Skeletal muscle tissue (tissue), 3 donors: ENCODE measurements at regions not wholly inside any gene's neighbourhood (a gene's known extent, or its start where the extent isn't known, plus 50 kb on each side); places are given as distances from the start of the nearest gene placed in this dataset.
"Not testable (repeated sequence)": the region's sequence is repeated elsewhere in the genome, so short reads cannot be mapped to it uniquely, and the experiment has no call there.

ENCODE experiments used
- H3K27ac ChIP-seq: one replicate; pipeline ENCODE4 v1.7.0; 2013; ENCODE audit warnings: mild to moderate bottlenecking, low read depth, low read length, inconsistent platforms
- H3K27me3 ChIP-seq, 3 donors: one replicate each; pipeline ENCODE4 v1.7.0; 2013; ENCODE audit warnings: low read length in 3 of 3; ENCODE audit not compliant: control insufficient read depth in 3 of 3, insufficient read depth in 3 of 3
- H3K36me3 ChIP-seq, 3 donors: one replicate each; pipeline ENCODE4 v1.7.0; 2013; ENCODE audit warnings: low read length in 3 of 3; ENCODE audit not compliant: control insufficient read depth in 3 of 3, insufficient read depth in 3 of 3
- H3K4me1 ChIP-seq, 3 donors: one replicate each; pipeline ENCODE4 v1.7.0; 2013; ENCODE audit warnings: low read length in 3 of 3, mild to moderate bottlenecking in 3 of 3; ENCODE audit not compliant: control insufficient read depth in 3 of 3, insufficient read depth in 3 of 3
- H3K4me3 ChIP-seq, 3 donors: one replicate each; pipeline ENCODE4 v1.7.0; 2013; ENCODE audit warnings: low read length in 3 of 3
- H3K9ac ChIP-seq, 3 donors: one replicate each; pipeline ENCODE4 v1.7.0; 2013; ENCODE audit warnings: low read length in 3 of 3, mild to moderate bottlenecking in 3 of 3, moderate library complexity in 2 of 3, low read depth in 1 of 3
- H3K9me3 ChIP-seq, 3 donors: one replicate each; pipeline ENCODE4 v1.7.0; 2013; ENCODE audit warnings: low read length in 3 of 3; ENCODE audit not compliant: control insufficient read depth in 3 of 3
- donor health status: Osteomylitis.

DNA sequence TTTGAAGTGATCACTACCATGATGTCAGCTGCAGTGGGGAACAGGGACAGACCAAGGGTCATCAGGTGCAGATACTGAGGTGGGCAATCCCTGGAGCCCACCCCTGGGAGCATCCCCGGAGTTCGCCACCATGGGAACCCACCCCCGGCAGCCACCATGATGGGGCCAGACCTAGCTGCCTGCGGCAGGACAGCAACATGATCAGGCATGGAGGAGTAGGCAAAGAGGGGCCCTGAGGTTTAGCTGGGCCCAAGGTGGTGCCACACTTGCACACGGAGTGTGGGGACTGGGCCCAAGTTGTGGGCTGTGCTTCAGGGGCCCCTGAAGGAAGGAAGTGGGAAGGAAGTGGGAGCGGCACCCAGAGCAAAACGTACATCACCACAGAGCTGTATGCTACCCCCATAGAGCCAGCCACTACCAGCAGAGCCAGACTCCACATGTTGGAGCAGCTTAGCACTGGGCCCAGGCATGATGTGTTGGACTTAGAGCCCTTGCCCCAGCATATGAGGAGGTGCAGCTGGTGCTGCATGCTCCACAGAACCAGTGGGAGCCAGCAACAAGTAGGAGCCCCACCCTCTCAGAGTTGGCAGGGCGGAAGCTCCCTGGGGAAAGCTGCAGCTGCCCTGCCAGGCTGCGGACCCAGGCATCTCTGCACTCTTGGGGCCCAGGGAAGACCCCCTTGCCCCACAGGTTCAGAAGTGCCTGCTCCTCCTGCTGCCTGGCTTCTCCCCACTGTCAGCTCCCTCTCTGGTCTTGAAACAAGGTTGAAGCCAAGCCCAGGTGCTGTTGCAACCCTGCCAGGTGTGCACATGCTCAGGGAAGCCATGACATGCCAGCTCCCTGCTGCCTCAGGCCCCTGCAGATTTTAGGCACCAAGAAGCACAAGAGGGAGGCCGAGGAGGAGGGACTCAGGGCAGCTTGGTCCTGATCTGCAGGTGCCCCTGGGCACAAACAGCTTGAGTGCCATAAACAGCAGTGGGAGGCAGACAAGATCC is 515.3 kb downstream of the ZBBX start:
- Histone ChIP-seq H3K9me3 (no peaks in the 10 kb centered on the region), H3K4me1 (no peaks in the 10 kb centered on the region), H3K27ac (no peak overlapping the region), H3K9ac (no peak overlapping the region), H3K27me3 (no peaks in the 10 kb centered on the region), H3K36me3 (no peaks in the 10 kb centered on the region), H3K4me3 (no peak overlapping the region)

- Histone ChIP-seq H3K9me3 (no peaks in the 10 kb centered on the region), H3K4me3 (no peak overlapping the region), H3K27ac (no peak overlapping the region), H3K36me3 (no peaks in the 10 kb centered on the region), H3K9ac (no peak overlapping the region), H3K27me3 (no peaks in the 10 kb centered on the region), H3K4me1 (no peaks in the 10 kb centered on the region)
Observed at GRCh38 chr3:166860217-166860616, 519.9 kb downstream of the ZBBX start.

DNA sequence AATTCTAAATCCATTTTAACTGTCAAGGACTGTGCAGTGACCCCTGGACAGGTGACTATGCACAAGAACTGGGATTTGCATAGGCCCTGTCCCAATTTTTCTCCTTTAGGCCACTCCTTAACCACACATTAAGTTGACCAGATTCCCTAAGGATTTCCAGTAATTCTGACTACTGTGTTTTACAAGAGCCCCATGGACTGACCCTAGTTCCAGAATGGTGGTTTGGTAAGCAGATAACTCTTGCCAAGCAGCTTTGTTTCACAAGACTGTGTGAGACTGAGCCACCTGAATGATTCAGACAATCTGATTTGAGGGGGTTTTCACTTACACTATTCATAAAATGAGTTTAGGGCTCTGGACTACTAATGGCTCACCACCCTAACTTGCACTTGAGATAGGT is 535.8 kb downstream of the ZBBX start:
- Histone ChIP-seq H3K4me1 (no peaks in the 10 kb centered on the region), H3K36me3 (no peaks in the 10 kb centered on the region), H3K9me3 (no peaks in the 10 kb centered on the region), H3K27me3 (no peaks in the 10 kb centered on the region), H3K4me3 (no peak overlapping the region), H3K27ac (no peak overlapping the region), H3K9ac (no peak overlapping the region)

DNA sequence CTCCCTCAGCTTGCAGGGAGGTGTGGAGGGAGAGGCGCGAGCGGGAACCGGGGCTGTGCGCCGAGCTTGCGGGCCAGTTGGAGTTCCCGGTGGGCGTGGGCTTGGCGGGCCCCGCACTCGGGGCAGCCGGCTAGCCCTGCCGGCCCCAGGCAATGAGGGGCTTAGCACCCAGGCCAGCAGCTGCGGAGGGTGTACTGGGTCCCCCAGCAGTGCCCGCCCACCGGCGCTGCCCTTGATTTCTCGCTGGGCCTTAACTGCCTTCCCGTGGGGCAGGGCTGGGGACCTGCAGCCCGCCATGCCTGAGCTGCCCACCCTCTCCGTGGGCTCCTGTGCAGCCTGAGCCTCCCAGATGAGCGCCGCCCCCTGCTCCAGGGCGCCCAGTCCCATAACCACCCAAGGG is 537.3 kb downstream of the ZBBX start:
- not testable (repeated sequence) for H3K4me3 ChIP-seq, H3K27ac ChIP-seq, H3K4me1 ChIP-seq

DNA sequence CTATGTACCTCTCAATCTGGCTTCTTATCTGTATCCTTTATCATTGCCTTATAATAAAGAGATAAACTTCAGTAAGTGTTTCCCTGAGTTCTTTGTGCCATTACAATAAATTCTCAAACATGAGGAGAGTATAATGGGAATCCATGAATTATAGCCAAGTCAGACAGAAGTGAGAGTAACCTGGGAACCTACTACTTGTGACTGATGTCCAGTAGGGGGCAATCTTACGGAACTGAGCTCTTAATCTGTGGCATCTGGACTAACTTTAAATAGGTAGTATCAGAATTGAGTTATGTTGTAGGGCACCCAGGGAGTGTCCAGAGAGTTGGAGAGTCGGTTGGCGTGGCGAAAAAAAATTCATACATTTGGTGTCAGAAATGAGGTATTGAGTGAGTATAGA is 542.6 kb downstream of the ZBBX start:
- H3K9ac ChIP-seq: no peak overlapping the region

More for the DNA sequence above, 537.3 kb downstream of the ZBBX start:
- H3K9ac ChIP-seq, H3K27me3 ChIP-seq, H3K9me3 ChIP-seq, H3K36me3 ChIP-seq: not testable (repeated sequence)

DNA sequence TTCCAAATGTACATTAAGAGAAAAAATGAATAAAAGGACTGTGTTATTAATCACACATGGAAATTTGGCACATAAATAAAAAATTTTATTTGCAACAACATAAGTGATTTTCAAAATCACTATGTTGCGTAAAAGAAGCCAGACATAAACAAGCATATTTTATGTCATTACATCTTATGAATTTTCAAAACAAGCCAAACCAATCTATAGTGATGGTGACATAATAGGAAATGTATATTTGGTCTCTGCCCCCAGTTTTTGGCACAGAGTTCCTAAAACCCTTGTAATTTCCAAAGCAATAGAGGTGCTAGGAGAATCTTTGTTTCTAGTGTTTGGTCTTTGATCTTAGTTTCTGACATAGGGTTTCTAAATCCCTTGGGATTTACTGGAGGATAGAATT is 543.3 kb downstream of the ZBBX start:
- H3K4me1 ChIP-seq: no peaks in the 10 kb centered on the region
- H3K9ac ChIP-seq: no peak overlapping the region
- no peak overlapping the region for H3K27ac ChIP-seq
- no peaks in the 10 kb centered on the region for H3K9me3 ChIP-seq
- no peaks in the 10 kb centered on the region for H3K27me3 ChIP-seq
- no peak overlapping the region for H3K4me3 ChIP-seq
- H3K36me3 ChIP-seq: no peaks in the 10 kb centered on the region

More for the DNA sequence above, 542.6 kb downstream of the ZBBX start:
- no peaks in the 10 kb centered on the region for H3K4me1 ChIP-seq
- no peaks in the 10 kb centered on the region for H3K27me3 ChIP-seq
- H3K9me3 ChIP-seq: no peaks in the 10 kb centered on the region
- H3K4me3 ChIP-seq: no peak overlapping the region
- H3K36me3 ChIP-seq: no peaks in the 10 kb centered on the region
- no peak overlapping the region for H3K27ac ChIP-seq

DNA sequence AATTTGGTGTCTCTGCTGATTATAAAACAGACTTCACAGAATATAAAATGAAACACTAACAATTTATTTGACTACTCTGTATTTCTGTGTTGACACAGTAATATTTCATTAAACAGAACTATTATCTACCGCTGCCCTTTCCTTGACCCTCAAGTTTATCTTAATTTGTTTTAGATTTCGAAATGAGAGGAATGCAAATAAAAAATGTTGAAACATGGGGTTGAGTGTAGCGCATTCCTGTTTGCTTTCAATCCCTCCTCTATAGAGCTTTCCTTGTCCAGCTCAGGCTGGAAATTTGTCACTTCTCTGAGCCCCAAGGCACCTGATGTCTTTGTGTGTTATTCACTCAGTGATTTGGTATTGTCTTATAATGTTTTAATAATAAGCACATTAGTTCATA is 550.2 kb downstream of the ZBBX start:
- H3K9ac ChIP-seq: no peak overlapping the region
- no peaks in the 10 kb centered on the region for H3K36me3 ChIP-seq
- H3K27ac ChIP-seq: no peak overlapping the region
- H3K4me3 ChIP-seq: no peak overlapping the region
- no peaks in the 10 kb centered on the region for H3K4me1 ChIP-seq
- H3K27me3 ChIP-seq: no peaks in the 10 kb centered on the region
- H3K9me3 ChIP-seq: no peaks in the 10 kb centered on the region

DNA sequence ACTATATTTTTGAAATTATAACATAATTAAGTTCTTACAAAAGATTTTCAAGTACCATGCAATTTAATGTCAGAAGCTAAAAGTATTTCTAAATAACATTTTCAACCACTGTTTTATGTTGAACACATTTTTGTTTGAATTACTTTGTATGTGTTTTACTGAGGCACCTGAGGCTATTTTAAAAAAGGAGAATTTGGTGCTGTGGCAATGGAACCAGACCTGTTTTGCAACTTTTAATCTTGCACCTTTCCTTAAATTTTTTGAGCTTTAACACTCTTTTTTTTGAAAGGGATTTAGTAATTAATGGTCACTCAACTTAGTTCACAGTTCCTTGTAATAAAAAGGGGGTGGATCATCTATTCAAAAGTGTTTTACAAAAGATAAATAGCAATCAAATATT is 561.6 kb downstream of the ZBBX start:
- H3K4me1 ChIP-seq: no peaks in the 10 kb centered on the region
- H3K36me3 ChIP-seq: no peaks in the 10 kb centered on the region
- no peak overlapping the region for H3K27ac ChIP-seq
- no peaks in the 10 kb centered on the region for H3K27me3 ChIP-seq
- H3K4me3 ChIP-seq: no peak overlapping the region
- no peaks in the 10 kb centered on the region for H3K9me3 ChIP-seq
- H3K9ac ChIP-seq: no peak overlapping the region

- H3K4me3 ChIP-seq, H3K9me3 ChIP-seq, H3K9ac ChIP-seq, H3K27ac ChIP-seq, H3K36me3 ChIP-seq, H3K27me3 ChIP-seq, H3K4me1 ChIP-seq: not testable (repeated sequence)
Observed at GRCh38 chr3:166817269-166817668, 562.8 kb downstream of the ZBBX start.

DNA sequence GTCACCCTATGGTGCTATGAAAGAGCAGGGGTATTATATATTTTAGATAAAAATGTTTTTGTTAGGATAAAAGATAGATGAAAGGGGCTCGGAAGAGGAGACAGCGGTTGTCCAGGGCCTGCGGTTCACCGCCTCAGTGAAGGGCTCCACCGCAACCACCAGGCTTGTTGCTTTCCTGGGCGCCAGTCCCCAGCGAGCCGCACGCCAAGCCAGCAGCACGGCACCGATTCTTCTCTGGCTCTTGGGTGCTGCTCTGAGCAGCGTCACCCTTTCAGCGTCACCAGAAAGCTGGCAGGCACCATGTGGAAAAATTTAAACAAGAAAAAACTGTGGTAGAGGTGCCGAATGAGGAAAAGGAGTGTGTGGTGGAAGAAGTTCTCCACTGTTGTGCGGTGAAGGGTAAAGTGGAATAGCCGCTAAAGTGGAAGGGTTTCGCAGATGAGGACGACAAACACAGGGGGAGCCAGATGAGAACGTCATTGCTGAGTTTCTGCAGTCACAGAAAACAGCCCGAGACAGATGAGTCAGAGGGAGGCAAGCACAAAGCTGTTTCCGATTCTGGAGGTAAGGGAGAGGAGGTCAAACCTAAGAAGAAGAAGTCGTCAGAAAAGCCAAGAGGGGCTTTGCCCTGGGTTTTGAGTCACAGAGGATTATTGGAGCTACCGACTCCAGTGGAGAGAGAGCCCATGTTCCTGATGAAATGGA is 569.2 kb downstream of the ZBBX start:
- Histone ChIP-seq H3K36me3 (no peaks in the 10 kb centered on the region), H3K9me3 (no peaks in the 10 kb centered on the region), H3K4me3 (no peak overlapping the region), H3K27me3 (no peaks in the 10 kb centered on the region), H3K27ac (no peak overlapping the region), H3K4me1 (no peaks in the 10 kb centered on the region), H3K9ac (no peak overlapping the region)
